Gastrocnemius medialis (tissue), 4 donors: ENCODE measurements at regions not wholly inside any gene's neighbourhood (a gene's known extent, or its start where the extent isn't known, plus 50 kb on each side); places are given as distances from the start of the nearest gene placed in this dataset.

ENCODE experiments used
- CTCF ChIP-seq, 5 experiments: fragments of 450-650 bp in 3 of 5; fragments of 200-600 bp in 2 of 5; sonication (generic) in 2 of 5; IDR thresholded peaks in 4 of 5; conservative IDR thresholded peaks in 1 of 5; 1 replicate in 4 of 5; 2 replicates in 1 of 5; pipeline ENCODE4 v1.5.1; 2016 to 2019; ENCODE audit warnings: antibody characterized with exemption in 5 of 5, mild to moderate bottlenecking in 3 of 5, moderate library complexity in 3 of 5
- POLR2A ChIP-seq, 2 donors: fragments of 450-650 bp; IDR thresholded peaks; one replicate each; pipeline ENCODE4 v1.6.1; 2017; ENCODE audit warnings: antibody characterized with exemption in 2 of 2, mild to moderate bottlenecking in 2 of 2, moderate library complexity in 2 of 2

GRCh38 chr11:119476038-119476437, 53.1 kb upstream of the THY1 start:
- TF ChIP-seq CTCF (IDR thresholded peaks at IDR 0.05 in 4 of 5, conservative IDR thresholded peaks at IDR 0.05 in 1 of 5) (no peak), POLR2A (IDR thresholded peaks at IDR 0.05) (no peak)
